ENCODE measurements at regions not wholly inside any gene's neighbourhood (a gene's known extent, or its start where the extent isn't known, plus 50 kb on each side); places are given as distances from the start of the nearest gene placed in this dataset.

DNA sequence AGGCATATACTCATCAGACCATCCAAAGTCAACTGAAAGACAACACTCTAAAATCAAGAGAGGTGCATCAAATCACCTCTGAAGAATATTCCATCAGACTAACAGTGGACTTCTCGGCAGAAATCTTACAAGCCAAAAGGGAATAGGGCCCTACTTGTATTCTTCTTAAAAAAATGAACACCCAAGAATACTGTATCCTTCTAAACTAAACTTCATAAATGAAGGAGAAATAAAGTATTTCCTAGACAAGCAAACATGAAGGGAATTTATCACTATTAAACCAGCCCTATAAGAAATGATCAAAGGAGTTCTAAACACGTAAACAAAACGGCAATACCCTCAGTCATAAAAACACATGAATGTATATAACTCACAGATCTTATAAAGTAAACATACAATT lies 141.2 kb downstream of the CXXC4 start:
- no peaks in the 10 kb centered on the region for H3K36me3 Mint-ChIP-seq (ENCODE audit: low read depth)
- ATAC-seq: no peak
- TF ChIP-seq, protein P1, sequence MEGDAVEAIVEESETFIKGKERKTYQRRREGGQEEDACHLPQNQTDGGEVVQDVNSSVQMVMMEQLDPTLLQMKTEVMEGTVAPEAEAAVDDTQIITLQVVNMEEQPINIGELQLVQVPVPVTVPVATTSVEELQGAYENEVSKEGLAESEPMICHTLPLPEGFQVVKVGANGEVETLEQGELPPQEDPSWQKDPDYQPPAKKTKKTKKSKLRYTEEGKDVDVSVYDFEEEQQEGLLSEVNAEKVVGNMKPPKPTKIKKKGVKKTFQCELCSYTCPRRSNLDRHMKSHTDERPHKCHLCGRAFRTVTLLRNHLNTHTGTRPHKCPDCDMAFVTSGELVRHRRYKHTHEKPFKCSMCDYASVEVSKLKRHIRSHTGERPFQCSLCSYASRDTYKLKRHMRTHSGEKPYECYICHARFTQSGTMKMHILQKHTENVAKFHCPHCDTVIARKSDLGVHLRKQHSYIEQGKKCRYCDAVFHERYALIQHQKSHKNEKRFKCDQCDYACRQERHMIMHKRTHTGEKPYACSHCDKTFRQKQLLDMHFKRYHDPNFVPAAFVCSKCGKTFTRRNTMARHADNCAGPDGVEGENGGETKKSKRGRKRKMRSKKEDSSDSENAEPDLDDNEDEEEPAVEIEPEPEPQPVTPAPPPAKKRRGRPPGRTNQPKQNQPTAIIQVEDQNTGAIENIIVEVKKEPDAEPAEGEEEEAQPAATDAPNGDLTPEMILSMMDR (IDR thresholded peaks at IDR 0.05): no peak
- POLR2A ChIA-PET: no interaction called here
- CTCF ChIA-PET: no interaction called here
- no peak overlapping the region for H3K4me3 Mint-ChIP-seq
- intact Hi-C loops (cut with micrococcal nuclease): no loop called here
- H3K4me1 Mint-ChIP-seq (ENCODE audit: low read depth): no peaks in the 10 kb centered on the region
- H3K27ac Mint-ChIP-seq: no peak overlapping the region
- H3K27me3 Mint-ChIP-seq: no peaks in the 10 kb centered on the region
- no peak for DNase-seq
- H3K9me3 Mint-ChIP-seq: peaks cover 24% of the 10 kb centered on the region

DNA sequence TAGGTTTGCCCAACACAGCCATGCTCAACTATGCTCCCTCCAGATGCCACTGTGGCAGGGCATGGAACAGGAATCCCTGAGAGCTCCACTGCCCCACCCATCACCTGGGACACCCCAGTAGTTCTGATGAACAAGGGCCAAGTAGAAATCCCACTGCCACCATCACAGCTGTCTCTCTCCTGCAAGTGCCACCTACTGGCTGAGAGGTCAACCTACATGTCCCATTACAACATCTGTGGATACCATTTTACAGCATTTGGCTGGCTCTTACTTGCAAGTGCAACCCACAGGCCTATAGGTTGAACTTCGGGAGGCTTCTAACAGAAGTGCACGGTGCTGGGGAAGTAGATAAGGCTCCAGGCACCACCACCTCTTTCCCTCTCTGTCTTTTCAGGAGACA lies 142.5 kb downstream of the CXXC4 start:
- H3K4me1 Mint-ChIP-seq (ENCODE audit: low read depth): no peaks in the 10 kb centered on the region
- intact Hi-C loops (cut with micrococcal nuclease): no loop called here
- TF ChIP-seq, protein P1 (IDR thresholded peaks at IDR 0.05): no peak
- DNase-seq (no peak), ATAC-seq (no peak)
- H3K27ac Mint-ChIP-seq: no peak overlapping the region
- no peaks in the 10 kb centered on the region for H3K27me3 Mint-ChIP-seq
- POLR2A ChIA-PET: no interaction called here
- no peaks in the 10 kb centered on the region for H3K36me3 Mint-ChIP-seq (ENCODE audit: low read depth)
- peaks cover 24% of the 10 kb centered on the region for H3K9me3 Mint-ChIP-seq
- CTCF ChIA-PET: interaction anchor here (1.0 kb wide), 1 partner anchor 9 kb away, joined by 3 read pairs; no protein-coding TSS in a partner anchor
- no peak overlapping the region for H3K4me3 Mint-ChIP-seq

GRCh38 chr4:104351706-104352105 lies 143.0 kb downstream of the CXXC4 start:
- intact Hi-C loops (cut with micrococcal nuclease): no loop called here
- POLR2A ChIA-PET: no interaction called here
- CTCF ChIA-PET: interaction anchor here (1.0 kb wide), 1 partner anchor 8 kb away, joined by 3 read pairs; no protein-coding TSS in a partner anchor
- Mint-ChIP-seq H3K27me3 (no peaks in the 10 kb centered on the region), H3K27ac (no peak overlapping the region), H3K4me3 (no peak overlapping the region), H3K9me3 (peaks cover 21% of the 10 kb centered on the region), H3K4me1 (ENCODE audit: low read depth) (no peaks in the 10 kb centered on the region), H3K36me3 (ENCODE audit: low read depth) (no peaks in the 10 kb centered on the region)
- DNase-seq: no peak
- ATAC-seq: no peak
- TF ChIP-seq, protein P1 (IDR thresholded peaks at IDR 0.05): no peak

- no peaks in the 10 kb centered on the region for H3K4me1 Mint-ChIP-seq (ENCODE audit: low read depth)
- H3K36me3 Mint-ChIP-seq (ENCODE audit: low read depth): no peaks in the 10 kb centered on the region
- no peak overlapping the region for H3K4me3 Mint-ChIP-seq
- no peak for DNase-seq
- ChIA-PET POLR2A (no interaction called here), CTCF (interaction anchor here (1.0 kb wide), 1 partner anchor 10 kb away, joined by 3 read pairs; no protein-coding TSS in a partner anchor)
- no peak for ATAC-seq
- TF ChIP-seq, protein P1 (IDR thresholded peaks at IDR 0.05): no peak
- intact Hi-C loops (cut with micrococcal nuclease): no loop called here
- H3K27me3 Mint-ChIP-seq: no peaks in the 10 kb centered on the region
- peaks cover 3% of the 10 kb centered on the region for H3K9me3 Mint-ChIP-seq
- H3K27ac Mint-ChIP-seq: no peak overlapping the region
Measured at GRCh38 chr4:104345598-104346242, 149.0 kb downstream of the CXXC4 start.

DNA sequence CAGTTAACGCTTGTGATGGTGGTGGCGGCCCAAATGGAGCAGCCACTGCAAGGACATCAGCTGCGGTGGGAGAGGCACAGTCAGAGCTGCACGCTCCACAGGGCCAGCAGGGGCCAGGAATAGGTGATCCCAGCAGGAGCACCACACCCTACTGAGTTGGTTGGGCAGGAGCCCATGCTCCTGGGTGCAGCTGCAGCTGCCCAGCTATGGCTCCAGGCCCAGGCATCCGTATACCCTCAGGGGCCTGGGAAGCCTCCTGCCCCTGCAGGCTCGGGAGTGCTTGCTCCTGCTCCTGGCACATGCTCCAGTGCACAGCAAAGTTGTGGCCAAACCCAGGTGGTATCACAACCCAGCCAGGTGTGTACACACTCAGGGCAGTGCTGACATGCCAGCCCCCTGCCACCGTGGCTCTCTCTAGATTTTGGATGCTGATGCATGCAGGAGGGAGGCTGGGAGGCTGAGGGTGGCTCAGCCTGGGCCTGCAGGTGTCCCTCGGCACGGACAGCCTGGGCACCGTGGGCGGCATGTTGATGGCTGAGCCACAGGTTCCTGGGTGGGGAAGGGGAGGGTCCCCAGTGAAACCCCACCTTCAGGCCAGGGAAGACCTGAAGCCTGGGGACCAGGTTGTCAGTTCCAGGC lies 150.2 kb downstream of the CXXC4 start:
- intact Hi-C loops (cut with micrococcal nuclease): no loop called here
- Mint-ChIP-seq H3K27ac (no peak overlapping the region), H3K4me3 (no peak overlapping the region), H3K27me3 (no peaks in the 10 kb centered on the region), H3K9me3 (no peaks in the 10 kb centered on the region), H3K4me1 (ENCODE audit: low read depth) (no peaks in the 10 kb centered on the region), H3K36me3 (ENCODE audit: low read depth) (no peaks in the 10 kb centered on the region)
- DNase-seq: no peak
- TF ChIP-seq, protein P1 (IDR thresholded peaks at IDR 0.05): no peak
- ChIA-PET CTCF (interaction anchor here (1.0 kb wide), 1 partner anchor 9 kb away, joined by 3 read pairs; no protein-coding TSS in a partner anchor), POLR2A (no interaction called here)
- ATAC-seq: no peak

Measured in activated CD8-positive, alpha-beta T cell treated with anti-CD3 and anti-CD28 coated beads for 36 hours (primary cell).